ENCODE measurements at regions not wholly inside any gene's neighbourhood (a gene's known extent, or its start where the extent isn't known, plus 50 kb on each side); places are given as distances from the start of the nearest gene placed in this dataset.

- POLR2A ChIA-PET (ENCODE audit: unreplicated experiment) = no interaction called here
- Histone ChIP-seq H3K4me2 (ENCODE audit: low read length) (no peak overlapping the region), H3K79me2 (ENCODE audit: low read length) (no peaks in the 10 kb centered on the region), H3K4me1 (ENCODE audit: insufficient read depth, low read length) (peaks cover 7% of the 10 kb centered on the region; the same call in 1 of the 2 replicates), H3F3A (ENCODE audit: low read length, unreplicated experiment) (no peaks in the 10 kb centered on the region), H3K27ac (ENCODE audit: low read length) (no peak overlapping the region), H3K9ac (ENCODE audit: low read length) (no peak overlapping the region), H2AFZ (ENCODE audit: low read length) (no peak overlapping the region), H3K27me3 (ENCODE audit: low read length) (no peaks in the 10 kb centered on the region), H3K9me2 (replicated peaks; ENCODE audit: low read length) (no peaks in the 10 kb centered on the region), H3K4me3 (ENCODE audit: low read length) (no peak overlapping the region), H4K20me1 (ENCODE audit: low read length) (no peaks in the 10 kb centered on the region), H3K36me3 (ENCODE audit: low read depth, low read length) (no peaks in the 10 kb centered on the region), H3K9me3 (ENCODE audit: low read length) (no peaks in the 10 kb centered on the region)
- no peak for ATAC-seq
- BruUV-seq (replicated peaks) = no TSS peak
- CTCF ChIA-PET = no interaction called here
- DNase-seq = no peak
- TF ChIP-seq EZH2 (IDR thresholded peaks at IDR 0.05; ENCODE audit: low read length, unreplicated experiment) (no peak), EZH2phosphoT487 (IDR thresholded peaks at IDR 0.05; ENCODE audit: borderline replicate concordance, low read length) (no peak)
- TF ChIP-seq, protein P1, sequence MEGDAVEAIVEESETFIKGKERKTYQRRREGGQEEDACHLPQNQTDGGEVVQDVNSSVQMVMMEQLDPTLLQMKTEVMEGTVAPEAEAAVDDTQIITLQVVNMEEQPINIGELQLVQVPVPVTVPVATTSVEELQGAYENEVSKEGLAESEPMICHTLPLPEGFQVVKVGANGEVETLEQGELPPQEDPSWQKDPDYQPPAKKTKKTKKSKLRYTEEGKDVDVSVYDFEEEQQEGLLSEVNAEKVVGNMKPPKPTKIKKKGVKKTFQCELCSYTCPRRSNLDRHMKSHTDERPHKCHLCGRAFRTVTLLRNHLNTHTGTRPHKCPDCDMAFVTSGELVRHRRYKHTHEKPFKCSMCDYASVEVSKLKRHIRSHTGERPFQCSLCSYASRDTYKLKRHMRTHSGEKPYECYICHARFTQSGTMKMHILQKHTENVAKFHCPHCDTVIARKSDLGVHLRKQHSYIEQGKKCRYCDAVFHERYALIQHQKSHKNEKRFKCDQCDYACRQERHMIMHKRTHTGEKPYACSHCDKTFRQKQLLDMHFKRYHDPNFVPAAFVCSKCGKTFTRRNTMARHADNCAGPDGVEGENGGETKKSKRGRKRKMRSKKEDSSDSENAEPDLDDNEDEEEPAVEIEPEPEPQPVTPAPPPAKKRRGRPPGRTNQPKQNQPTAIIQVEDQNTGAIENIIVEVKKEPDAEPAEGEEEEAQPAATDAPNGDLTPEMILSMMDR (conservative IDR thresholded peaks at IDR 0.05; ENCODE audit: low read depth, low read length) = no peak
- intact Hi-C loops (cut with micrococcal nuclease) = no loop called here
Observed at GRCh38 chr5:125552486-125552885, 806.0 kb upstream of the ZNF608 start.

GRCh38 chr5:125554355-125554754 is 807.9 kb upstream of the ZNF608 start:
- no TSS peak for BruUV-seq (replicated peaks)
- Histone ChIP-seq H3K4me3 (ENCODE audit: low read length) (no peak overlapping the region), H3K9ac (ENCODE audit: low read length) (no peak overlapping the region), H3K79me2 (ENCODE audit: low read length) (no peaks in the 10 kb centered on the region), H3K27ac (ENCODE audit: low read length) (no peak overlapping the region), H3K36me3 (ENCODE audit: low read depth, low read length) (no peaks in the 10 kb centered on the region), H3K4me2 (ENCODE audit: low read length) (no peak overlapping the region), H3K9me2 (replicated peaks; ENCODE audit: low read length) (no peaks in the 10 kb centered on the region), H3K9me3 (ENCODE audit: low read length) (no peaks in the 10 kb centered on the region), H4K20me1 (ENCODE audit: low read length) (no peaks in the 10 kb centered on the region), H3F3A (ENCODE audit: low read length, unreplicated experiment) (peaks cover under 1% of the 10 kb centered on the region), H2AFZ (ENCODE audit: low read length) (no peak overlapping the region), H3K4me1 (ENCODE audit: insufficient read depth, low read length) (peaks cover 18% of the 10 kb centered on the region), H3K27me3 (ENCODE audit: low read length) (no peaks in the 10 kb centered on the region)
- DNase-seq (no peak), ATAC-seq (no peak)
- POLR2A ChIA-PET (ENCODE audit: unreplicated experiment) = no interaction called here
- no peak for TF ChIP-seq EZH2 (IDR thresholded peaks at IDR 0.05; ENCODE audit: low read length, unreplicated experiment)
- no peak for TF ChIP-seq EZH2phosphoT487 (IDR thresholded peaks at IDR 0.05; ENCODE audit: borderline replicate concordance, low read length)
- TF ChIP-seq, protein P1 (conservative IDR thresholded peaks at IDR 0.05; ENCODE audit: low read depth, low read length) = no peak
- CTCF ChIA-PET = no interaction called here
- intact Hi-C loops (cut with micrococcal nuclease) = no loop called here

DNA sequence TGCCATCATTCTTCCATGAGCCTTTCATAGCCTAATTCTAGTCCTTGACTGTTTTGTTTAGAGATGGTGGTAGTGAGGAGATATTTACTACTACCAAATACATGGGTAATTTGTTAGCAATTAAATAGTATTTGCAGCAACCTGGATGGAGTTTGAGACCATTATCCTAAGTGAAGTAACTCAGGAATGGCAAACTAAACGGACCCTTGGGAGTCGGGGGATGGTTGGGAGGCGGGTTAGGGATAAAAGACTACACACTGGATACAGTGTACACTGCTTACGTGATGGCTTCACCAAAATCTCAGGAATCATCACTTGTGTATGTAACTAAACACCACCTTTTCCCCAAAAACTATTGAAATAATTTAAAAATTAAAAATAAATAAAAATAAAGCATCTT is 809.2 kb upstream of the ZNF608 start:
- Histone ChIP-seq H3K4me3 (ENCODE audit: low read length) (no peak overlapping the region), H3K9me3 (ENCODE audit: low read length) (no peaks in the 10 kb centered on the region), H3K9me2 (replicated peaks; ENCODE audit: low read length) (no peaks in the 10 kb centered on the region), H2AFZ (ENCODE audit: low read length) (no peak overlapping the region), H3K27ac (ENCODE audit: low read length) (no peak overlapping the region), H3K79me2 (ENCODE audit: low read length) (no peaks in the 10 kb centered on the region), H3K4me2 (ENCODE audit: low read length) (no peak overlapping the region), H3K9ac (ENCODE audit: low read length) (no peak overlapping the region), H4K20me1 (ENCODE audit: low read length) (no peaks in the 10 kb centered on the region), H3K4me1 (ENCODE audit: insufficient read depth, low read length) (peaks cover 28% of the 10 kb centered on the region), H3K27me3 (ENCODE audit: low read length) (no peaks in the 10 kb centered on the region), H3F3A (ENCODE audit: low read length, unreplicated experiment) (peaks cover 8% of the 10 kb centered on the region), H3K36me3 (ENCODE audit: low read depth, low read length) (no peaks in the 10 kb centered on the region)
- POLR2A ChIA-PET (ENCODE audit: unreplicated experiment) = no interaction called here
- CTCF ChIA-PET = no interaction called here
- DNase-seq = no peak
- no TSS peak for BruUV-seq (replicated peaks)
- intact Hi-C loops (cut with micrococcal nuclease) = no loop called here
- TF ChIP-seq, protein P1 (conservative IDR thresholded peaks at IDR 0.05; ENCODE audit: low read depth, low read length) = no peak
- TF ChIP-seq EZH2 (IDR thresholded peaks at IDR 0.05; ENCODE audit: low read length, unreplicated experiment) = no peak
- no peak for TF ChIP-seq EZH2phosphoT487 (IDR thresholded peaks at IDR 0.05; ENCODE audit: borderline replicate concordance, low read length)
- ATAC-seq = no peak
